CD8-positive, alpha-beta memory T cell (primary cell): ENCODE measurements at regions not wholly inside any gene's neighbourhood (a gene's known extent, or its start where the extent isn't known, plus 50 kb on each side); places are given as distances from the start of the nearest gene placed in this dataset.

Experiments used
- CTCF ChIA-PET: fragments of 350-600 bp; sonication (Branson Sonifier 250); formaldehyde crosslinking; loops from one replicate; lab custom pipeline; 2021; ENCODE audit warnings: antibody characterized with exemption; lab: Charles Lee
- POLR2A ChIA-PET: fragments of 350-600 bp; sonication (Branson Sonifier 250); formaldehyde crosslinking; loops from one replicate; lab custom pipeline; 2021; ENCODE audit warnings: antibody characterized with exemption; lab: Charles Lee
- DNase-seq, 5 donors: peaks; one replicate each; pipeline versions ENCODE4 v3.0.0 to v3.0.0-alpha.2; 2020 to 2022; ENCODE audit warnings: mixed read lengths in 1 of 5
- H3K27ac ChIP-seq: one replicate; pipeline ENCODE4 v1.7.0; 2013; ENCODE audit warnings: low read depth, mild to moderate bottlenecking, low read length, moderate library complexity
- H3K27me3 ChIP-seq: 2 replicates; pipeline ENCODE4 v1.7.0; 2013; ENCODE audit warnings: low read length, mild to moderate bottlenecking; ENCODE audit not compliant: insufficient read depth, poor library complexity, severe bottlenecking
- H3K36me3 ChIP-seq: 2 replicates; pipeline ENCODE4 v1.7.0; 2013; ENCODE audit warnings: mild to moderate bottlenecking, low read length, moderate library complexity; ENCODE audit not compliant: insufficient read depth
- H3K4me1 ChIP-seq: 2 replicates; pipeline ENCODE4 v1.7.0; 2013; ENCODE audit warnings: mild to moderate bottlenecking, low read length, moderate library complexity; ENCODE audit not compliant: insufficient read depth
- H3K4me3 ChIP-seq: 2 replicates; pipeline ENCODE4 v1.7.0; 2013; ENCODE audit warnings: mild to moderate bottlenecking, low read length
- H3K9me3 ChIP-seq: 2 replicates; pipeline ENCODE4 v1.7.0; 2013; ENCODE audit warnings: mild to moderate bottlenecking, low read length
- H3K27ac Mint-ChIP-seq, 8 donors: one replicate each; pipeline ENCODE4 v1.8.0; 2020 to 2021; ENCODE audit warnings: mixed read lengths in 8 of 8, mild to moderate bottlenecking in 6 of 8, inconsistent platforms in 3 of 8, moderate library complexity in 3 of 8
- H3K27me3 Mint-ChIP-seq, 2 donors: one replicate each; pipeline ENCODE4 v1.8.0; 2020 to 2021; ENCODE audit warnings: mixed read lengths in 2 of 2, mild to moderate bottlenecking in 1 of 2, moderate library complexity in 1 of 2
- H3K36me3 Mint-ChIP-seq, 3 donors: one replicate each; pipeline ENCODE4 v1.8.0; 2020 to 2021; ENCODE audit warnings: mixed read lengths in 3 of 3, inconsistent platforms in 1 of 3, mild to moderate bottlenecking in 1 of 3
- H3K4me1 Mint-ChIP-seq, 3 donors: one replicate each; pipeline ENCODE4 v1.8.0; 2020 to 2021; ENCODE audit warnings: mixed read lengths in 3 of 3, inconsistent platforms in 1 of 3, mild to moderate bottlenecking in 1 of 3
- H3K4me3 Mint-ChIP-seq, 7 donors: one replicate each; pipeline ENCODE4 v1.8.0; 2020 to 2021; ENCODE audit warnings: mixed read lengths in 7 of 7, mild to moderate bottlenecking in 6 of 7, moderate library complexity in 4 of 7, inconsistent platforms in 2 of 7
- H3K9me3 Mint-ChIP-seq, 5 donors: one replicate each; pipeline ENCODE4 v1.8.0; 2020 to 2022; ENCODE audit warnings: mixed read lengths in 5 of 5, mild to moderate bottlenecking in 3 of 5, moderate library complexity in 2 of 5, inconsistent platforms in 1 of 5

DNA sequence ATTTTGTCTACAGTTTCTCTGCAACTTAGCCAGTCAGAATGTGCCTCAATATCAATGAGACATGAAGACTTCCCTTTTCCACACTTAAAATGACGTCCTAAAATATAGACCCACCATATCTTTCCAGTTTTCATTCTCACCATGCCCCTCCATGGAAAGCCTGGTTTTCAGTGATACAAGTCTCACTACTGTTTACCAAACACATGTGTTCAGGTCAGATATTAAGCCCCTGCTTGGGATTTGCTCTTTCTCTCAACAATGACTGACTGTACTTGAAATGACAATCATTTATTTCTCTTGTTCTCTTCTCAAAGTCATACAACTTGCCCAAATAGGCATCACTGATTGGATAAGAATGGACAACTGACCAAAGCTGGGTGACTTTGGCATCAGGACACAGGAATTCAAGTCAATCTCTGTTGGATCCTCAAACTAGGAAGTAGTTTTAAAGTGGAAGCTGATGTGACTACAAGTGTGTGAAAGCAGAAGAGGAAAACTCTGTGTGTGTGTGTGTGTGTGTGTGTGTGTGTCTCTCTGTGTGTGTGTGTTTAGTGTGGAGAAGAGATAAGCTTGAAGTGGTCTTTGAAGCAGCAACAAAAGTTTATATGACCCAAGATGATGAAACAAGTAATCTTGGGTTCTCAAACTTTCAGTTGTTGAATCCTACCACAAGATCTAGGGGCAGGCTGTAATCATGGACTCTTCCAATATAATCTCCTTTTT is 217.4 kb upstream of the FGF13 start:
- Mint-ChIP-seq H3K27ac (no peak overlapping the region), H3K27me3 (peaks cover 0 to 1% of the 10 kb centered on the region in 2 donors), H3K36me3 (no peaks in the 10 kb centered on the region), H3K4me3 (no peak overlapping the region), H3K4me1 (no peaks in the 10 kb centered on the region), H3K9me3 (peaks cover 0 to 4% (median 0%) of the 10 kb centered on the region in 5 donors)
- ChIA-PET POLR2A (no interaction called here), CTCF (no interaction called here)
- Histone ChIP-seq H3K9me3 (no peaks in the 10 kb centered on the region), H3K36me3 (no peaks in the 10 kb centered on the region), H3K4me1 (no peaks in the 10 kb centered on the region), H3K27me3 (no peaks in the 10 kb centered on the region), H3K27ac (no peak overlapping the region), H3K4me3 (no peak overlapping the region)
- no peak for DNase-seq

- no peak overlapping the region for H3K27ac Mint-ChIP-seq
- H3K9me3 ChIP-seq: no peaks in the 10 kb centered on the region
- H3K36me3 ChIP-seq: no peaks in the 10 kb centered on the region
Measured at GRCh38 chrX:138925330-138925729, 213.8 kb upstream of the FGF13 start.

DNA sequence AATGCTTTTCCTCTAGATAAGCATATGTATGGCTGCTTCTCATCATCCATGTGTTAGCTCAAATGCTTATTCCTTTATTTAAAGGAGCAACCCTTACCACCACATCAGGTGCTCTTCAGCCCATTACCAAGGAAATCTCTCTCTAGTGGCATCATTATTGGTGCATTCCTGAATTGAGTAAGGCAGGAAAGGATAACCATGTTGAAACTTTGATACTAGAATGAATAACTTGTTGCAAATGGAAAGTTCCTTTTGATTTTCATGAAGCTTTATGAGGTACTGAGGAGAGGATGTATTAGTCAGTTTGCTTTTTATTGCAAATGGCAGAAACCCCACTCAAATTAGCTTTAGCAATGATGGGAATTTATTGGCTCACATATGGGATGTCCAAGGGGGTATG is 212.3 kb upstream of the FGF13 start:
- POLR2A ChIA-PET: no interaction called here
- no peak overlapping the region for H3K4me3 Mint-ChIP-seq

More at GRCh38 chrX:138925330-138925729, 213.8 kb upstream of the FGF13 start:
- peaks cover 0 to 3% of the 10 kb centered on the region in 2 donors for H3K27me3 Mint-ChIP-seq
- Histone ChIP-seq H3K4me3 (no peak overlapping the region), H3K27me3 (no peaks in the 10 kb centered on the region), H3K27ac (no peak overlapping the region), H3K4me1 (no peaks in the 10 kb centered on the region)
- H3K4me3 Mint-ChIP-seq: no peak overlapping the region
- no peak for DNase-seq
- H3K4me1 Mint-ChIP-seq: no peaks in the 10 kb centered on the region
- peaks cover 0 to 4% (median 0%) of the 10 kb centered on the region in 5 donors for H3K9me3 Mint-ChIP-seq
- no peaks in the 10 kb centered on the region for H3K36me3 Mint-ChIP-seq
- CTCF ChIA-PET: no interaction called here
- POLR2A ChIA-PET: no interaction called here

GRCh38 chrX:138921031-138921430 is 209.5 kb upstream of the FGF13 start:
- Histone ChIP-seq H3K9me3 (no peaks in the 10 kb centered on the region), H3K4me3 (no peak overlapping the region), H3K4me1 (no peaks in the 10 kb centered on the region), H3K27me3 (no peaks in the 10 kb centered on the region), H3K27ac (no peak overlapping the region), H3K36me3 (no peaks in the 10 kb centered on the region)
- Mint-ChIP-seq H3K4me1 (no peaks in the 10 kb centered on the region), H3K36me3 (no peaks in the 10 kb centered on the region), H3K9me3 (no peaks in the 10 kb centered on the region), H3K4me3 (no peak overlapping the region), H3K27ac (no peak overlapping the region), H3K27me3 (peaks cover 0 to 7% of the 10 kb centered on the region in 2 donors)
- DNase-seq: no peak
- ChIA-PET CTCF (no interaction called here), POLR2A (no interaction called here)

More for the DNA sequence above, 212.3 kb upstream of the FGF13 start:
- H3K36me3 ChIP-seq: no peaks in the 10 kb centered on the region
- DNase-seq: no peak
- Mint-ChIP-seq H3K36me3 (no peaks in the 10 kb centered on the region), H3K4me1 (no peaks in the 10 kb centered on the region), H3K27me3 (peaks cover 0 to 6% of the 10 kb centered on the region in 2 donors), H3K27ac (no peak overlapping the region), H3K9me3 (peaks cover 0 to 4% (median 0%) of the 10 kb centered on the region in 5 donors)
- no peaks in the 10 kb centered on the region for H3K4me1 ChIP-seq
- no peaks in the 10 kb centered on the region for H3K27me3 ChIP-seq
- H3K27ac ChIP-seq: no peak overlapping the region
- H3K4me3 ChIP-seq: no peak overlapping the region
- CTCF ChIA-PET: no interaction called here
- no peaks in the 10 kb centered on the region for H3K9me3 ChIP-seq

DNA sequence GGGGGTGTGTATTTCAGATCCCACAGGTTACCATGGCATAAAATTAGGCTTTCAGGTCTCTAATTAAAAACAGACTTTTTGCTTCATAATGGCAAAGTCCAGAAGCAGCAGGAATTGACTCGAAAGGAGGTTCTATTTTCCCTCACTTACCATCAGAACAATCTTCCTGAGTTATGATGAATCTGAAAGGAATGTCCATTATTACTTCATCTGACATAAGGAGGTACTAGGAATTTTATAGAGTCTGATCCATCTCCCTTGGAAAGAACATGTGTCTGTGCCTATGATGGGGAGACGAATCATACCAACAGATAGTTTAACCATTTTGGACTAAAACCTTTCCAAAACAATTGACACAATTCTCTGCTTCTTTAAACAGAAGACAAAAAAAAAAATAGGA is 206.3 kb upstream of the FGF13 start:
- Mint-ChIP-seq H3K9me3 (peaks cover 0 to 2% (median 0%) of the 10 kb centered on the region in 5 donors), H3K4me3 (no peak overlapping the region), H3K27ac (no peak overlapping the region), H3K4me1 (no peaks in the 10 kb centered on the region), H3K27me3 (peaks cover 0 to 7% of the 10 kb centered on the region in 2 donors), H3K36me3 (no peaks in the 10 kb centered on the region)
- POLR2A ChIA-PET: no interaction called here
- Histone ChIP-seq H3K27me3 (no peaks in the 10 kb centered on the region), H3K27ac (no peak overlapping the region), H3K9me3 (no peaks in the 10 kb centered on the region), H3K36me3 (no peaks in the 10 kb centered on the region), H3K4me1 (no peaks in the 10 kb centered on the region), H3K4me3 (no peak overlapping the region)
- no peak for DNase-seq
- CTCF ChIA-PET: no interaction called here

DNA sequence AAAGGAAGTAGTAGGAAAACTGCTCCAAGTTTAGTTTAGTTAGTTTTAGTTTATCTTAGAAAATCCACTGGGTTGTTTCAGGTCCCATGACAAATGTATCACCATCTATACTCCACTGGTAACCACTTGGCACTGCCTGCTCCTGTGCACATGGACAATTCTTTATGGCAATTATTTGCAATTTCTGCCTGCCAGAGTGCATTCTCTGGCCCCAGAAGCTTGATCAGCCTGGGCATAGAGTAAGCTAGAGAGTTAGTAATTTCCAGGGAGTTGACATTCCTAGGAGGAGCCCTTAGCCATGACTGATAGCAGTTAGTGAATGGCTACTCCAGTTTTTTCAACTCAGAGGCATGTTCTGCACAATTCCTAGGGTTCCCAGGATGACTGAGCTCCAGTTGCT is 203.2 kb upstream of the FGF13 start:
- H3K9me3 ChIP-seq: no peaks in the 10 kb centered on the region
- H3K4me1 ChIP-seq: no peaks in the 10 kb centered on the region
- H3K27ac ChIP-seq: no peak overlapping the region
- H3K27me3 Mint-ChIP-seq: peaks cover 0 to 5% of the 10 kb centered on the region in 2 donors
- ChIA-PET POLR2A (no interaction called here), CTCF (no interaction called here)
- H3K4me1 Mint-ChIP-seq: no peaks in the 10 kb centered on the region
- H3K4me3 Mint-ChIP-seq: no peak overlapping the region
- H3K36me3 Mint-ChIP-seq: no peaks in the 10 kb centered on the region
- no peak overlapping the region for H3K4me3 ChIP-seq
- DNase-seq: no peak
- H3K27ac Mint-ChIP-seq: no peak overlapping the region
- H3K27me3 ChIP-seq: no peaks in the 10 kb centered on the region
- H3K9me3 Mint-ChIP-seq: peaks cover 0 to 2% (median 0%) of the 10 kb centered on the region in 5 donors
- H3K36me3 ChIP-seq: no peaks in the 10 kb centered on the region

DNA sequence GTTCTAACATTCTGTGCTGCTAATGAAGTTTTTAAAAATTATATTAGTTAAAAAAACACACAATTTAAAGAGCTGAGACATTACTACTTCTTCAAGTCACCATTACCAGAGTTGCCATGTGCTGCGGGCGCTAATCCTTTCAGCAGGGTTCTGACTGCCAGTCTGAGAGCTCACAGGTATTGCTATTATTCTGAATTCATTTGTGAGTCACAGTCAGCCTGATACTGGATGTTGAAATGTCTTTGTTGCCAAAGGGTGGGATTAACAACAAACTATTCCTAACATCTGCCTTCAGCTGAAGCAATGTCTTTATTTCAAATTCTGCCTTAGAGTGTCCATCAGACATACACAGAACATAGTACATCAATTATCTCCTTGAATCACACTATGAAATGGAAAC is 197.1 kb upstream of the FGF13 start:
- Mint-ChIP-seq H3K4me1 (no peaks in the 10 kb centered on the region), H3K36me3 (no peaks in the 10 kb centered on the region), H3K27me3 (no peaks in the 10 kb centered on the region), H3K4me3 (no peak overlapping the region), H3K27ac (no peak overlapping the region), H3K9me3 (peaks cover 0 to 2% (median 0%) of the 10 kb centered on the region in 5 donors)
- Histone ChIP-seq H3K4me1 (no peaks in the 10 kb centered on the region), H3K9me3 (no peaks in the 10 kb centered on the region), H3K27me3 (no peaks in the 10 kb centered on the region), H3K4me3 (no peak overlapping the region), H3K27ac (no peak overlapping the region), H3K36me3 (no peaks in the 10 kb centered on the region)
- ChIA-PET CTCF (no interaction called here), POLR2A (no interaction called here)
- no peak for DNase-seq

DNA sequence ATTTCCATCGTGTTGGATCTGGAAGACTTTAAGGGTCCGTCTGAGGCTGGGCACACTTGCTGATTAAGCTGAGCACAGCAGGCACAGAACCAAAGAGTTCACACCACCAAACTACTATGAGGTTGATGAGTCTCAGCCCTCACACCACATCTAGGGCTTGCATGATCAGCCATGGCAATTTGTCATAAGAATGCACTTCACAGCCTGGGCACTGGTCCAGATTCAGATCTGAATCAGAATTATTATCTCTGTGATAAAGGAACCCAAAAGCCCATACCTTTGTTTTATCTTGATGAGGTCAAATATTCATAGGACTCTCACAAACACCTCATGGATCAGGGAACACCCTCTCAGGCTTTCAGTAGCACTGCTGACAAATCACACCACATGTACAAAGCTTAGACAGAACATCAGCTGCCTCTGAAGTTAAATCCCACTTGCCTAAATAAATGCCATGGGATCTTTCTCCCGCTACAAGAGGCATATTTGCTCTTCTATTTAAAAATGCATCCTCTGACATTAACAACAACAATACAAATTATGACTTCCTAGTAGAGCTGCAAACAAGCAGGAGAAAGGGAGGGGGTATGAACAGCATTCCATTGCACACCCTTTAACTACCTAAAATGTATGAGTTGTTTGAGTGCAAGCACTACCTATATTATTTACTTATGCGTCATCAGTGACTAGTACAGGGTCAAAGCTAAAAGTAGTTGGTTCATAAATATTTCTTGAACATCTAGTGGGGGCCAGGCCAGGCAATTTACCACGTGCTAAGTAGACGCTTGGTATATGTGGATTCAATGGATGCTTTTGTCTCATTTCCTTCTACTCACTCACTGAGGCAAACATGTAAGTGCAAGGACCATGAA is 186.3 kb upstream of the FGF13 start:
- Mint-ChIP-seq H3K4me3 (no peak overlapping the region), H3K36me3 (no peaks in the 10 kb centered on the region), H3K27me3 (peaks cover 0 to 5% of the 10 kb centered on the region in 2 donors), H3K4me1 (no peaks in the 10 kb centered on the region), H3K27ac (no peak overlapping the region), H3K9me3 (peaks cover 0 to 2% (median 0%) of the 10 kb centered on the region in 5 donors)
- Histone ChIP-seq H3K4me1 (no peaks in the 10 kb centered on the region), H3K9me3 (no peaks in the 10 kb centered on the region), H3K4me3 (no peak overlapping the region), H3K27ac (no peak overlapping the region), H3K36me3 (no peaks in the 10 kb centered on the region), H3K27me3 (no peaks in the 10 kb centered on the region)
- DNase-seq: no peak
- POLR2A ChIA-PET: no interaction called here
- CTCF ChIA-PET: no interaction called here
